ENCODE measurements at regions not wholly inside any gene's neighbourhood (a gene's known extent, or its start where the extent isn't known, plus 50 kb on each side); places are given as distances from the start of the nearest gene placed in this dataset.
A peak's percentile ranks its signal among the peaks of the same experiment; 100 is the strongest.
"Not testable (repeated sequence)": the region's sequence is repeated elsewhere in the genome, so short reads cannot be mapped to it uniquely, and the experiment has no call there.

GRCh38 chr5:104325356-104325755, 762.8 kb upstream of the NUDT12 start:
- H3K9me1 ChIP-seq (ENCODE audit: control insufficient read depth, extremely low read depth, insufficient read depth, low read length) = no peaks in the 10 kb centered on the region
- no peak overlapping the region for H2AFZ ChIP-seq (ENCODE audit: control insufficient read depth, low read length)
- H3K79me2 ChIP-seq (ENCODE audit: control insufficient read depth, insufficient read depth, low read length) = no peaks in the 10 kb centered on the region
- dilution Hi-C loops (cut with MboI; ENCODE audit: extremely low pct_ligation_motif_present, low sequenced_read_pairs) = no loop called here
- H3K27ac ChIP-seq (ENCODE audit: control insufficient read depth, insufficient read depth, low read length) = no peak overlapping the region
- H3K4me3 ChIP-seq (ENCODE audit: control insufficient read depth in 2 of 3, extremely low read depth in 1 of 3, insufficient read depth in 2 of 3, low read depth in 1 of 3, low read length in 3 of 3) = no peak overlapping the region
- no peaks in the 10 kb centered on the region for H3K36me3 ChIP-seq (ENCODE audit: control insufficient read depth in 2 of 2, extremely low read depth in 1 of 2, insufficient read depth in 2 of 2, low read length in 2 of 2)
- H3K9me3 ChIP-seq (ENCODE audit: control insufficient read depth, low read depth, low read length) = no peaks in the 10 kb centered on the region
- no peak overlapping the region for H3K9ac ChIP-seq (ENCODE audit: control insufficient read depth, extremely low read depth, insufficient read depth, low read length)
- FAIRE-seq (no peak), DNase-seq (ENCODE audit: low read depth, low spot score) (no peak)
- H4K20me1 ChIP-seq (ENCODE audit: control insufficient read depth, extremely low read depth, insufficient read depth, low read length) = no peaks in the 10 kb centered on the region
- TF ChIP-seq, protein P1, sequence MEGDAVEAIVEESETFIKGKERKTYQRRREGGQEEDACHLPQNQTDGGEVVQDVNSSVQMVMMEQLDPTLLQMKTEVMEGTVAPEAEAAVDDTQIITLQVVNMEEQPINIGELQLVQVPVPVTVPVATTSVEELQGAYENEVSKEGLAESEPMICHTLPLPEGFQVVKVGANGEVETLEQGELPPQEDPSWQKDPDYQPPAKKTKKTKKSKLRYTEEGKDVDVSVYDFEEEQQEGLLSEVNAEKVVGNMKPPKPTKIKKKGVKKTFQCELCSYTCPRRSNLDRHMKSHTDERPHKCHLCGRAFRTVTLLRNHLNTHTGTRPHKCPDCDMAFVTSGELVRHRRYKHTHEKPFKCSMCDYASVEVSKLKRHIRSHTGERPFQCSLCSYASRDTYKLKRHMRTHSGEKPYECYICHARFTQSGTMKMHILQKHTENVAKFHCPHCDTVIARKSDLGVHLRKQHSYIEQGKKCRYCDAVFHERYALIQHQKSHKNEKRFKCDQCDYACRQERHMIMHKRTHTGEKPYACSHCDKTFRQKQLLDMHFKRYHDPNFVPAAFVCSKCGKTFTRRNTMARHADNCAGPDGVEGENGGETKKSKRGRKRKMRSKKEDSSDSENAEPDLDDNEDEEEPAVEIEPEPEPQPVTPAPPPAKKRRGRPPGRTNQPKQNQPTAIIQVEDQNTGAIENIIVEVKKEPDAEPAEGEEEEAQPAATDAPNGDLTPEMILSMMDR (optimal IDR thresholded peaks at IDR 0.05 in 1 of 3, IDR thresholded peaks at IDR 0.05 in 1 of 3, conservative IDR thresholded peaks at IDR 0.05 in 1 of 3; ENCODE audit: extremely low read depth in 1 of 3, insufficient read depth in 2 of 3, low read length in 3 of 3) = no peak
- TF ChIP-seq EZH2 (IDR thresholded peaks at IDR 0.05; ENCODE audit: low read length) = no peak
- H3K4me1 ChIP-seq (ENCODE audit: control insufficient read depth, extremely low read depth, insufficient read depth, low read length) = no peaks in the 10 kb centered on the region
- no peaks in the 10 kb centered on the region for H3K27me3 ChIP-seq (ENCODE audit: control insufficient read depth, extremely low read depth, insufficient read depth, low read length)
- H3K4me2 ChIP-seq (ENCODE audit: control insufficient read depth, extremely low read depth, insufficient read depth, low read depth, low read length) = no peak overlapping the region

DNA sequence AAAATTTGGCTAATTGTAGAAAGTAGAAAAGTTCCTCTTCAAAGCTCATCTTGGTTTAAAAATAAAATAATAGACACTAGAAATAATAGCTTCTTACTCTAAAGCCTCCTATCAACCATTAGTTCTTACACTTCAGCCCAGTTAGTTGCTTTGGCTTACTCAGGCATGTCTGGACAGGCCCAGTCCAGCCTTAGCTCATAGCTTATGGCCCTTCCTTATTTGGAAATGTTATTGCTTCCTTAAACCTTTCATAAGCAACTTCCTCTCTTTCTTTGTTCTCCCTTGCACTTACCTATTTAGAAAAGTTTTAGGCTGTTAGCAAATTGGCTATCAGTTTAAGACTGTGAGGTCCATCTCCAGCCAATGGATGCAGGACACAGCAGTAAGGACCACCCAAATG, 754.1 kb upstream of the NUDT12 start:
- H3K4me2 ChIP-seq (ENCODE audit: control insufficient read depth, extremely low read depth, insufficient read depth, low read depth, low read length); DNase-seq (ENCODE audit: low read depth, low spot score); H3K9ac ChIP-seq (ENCODE audit: control insufficient read depth, extremely low read depth, insufficient read depth, low read length); H3K36me3 ChIP-seq (ENCODE audit: control insufficient read depth in 2 of 2, extremely low read depth in 1 of 2, insufficient read depth in 2 of 2, low read length in 2 of 2); H3K9me1 ChIP-seq (ENCODE audit: control insufficient read depth, extremely low read depth, insufficient read depth, low read length); H4K20me1 ChIP-seq (ENCODE audit: control insufficient read depth, extremely low read depth, insufficient read depth, low read length); H3K4me1 ChIP-seq (ENCODE audit: control insufficient read depth, extremely low read depth, insufficient read depth, low read length); H3K9me3 ChIP-seq (ENCODE audit: control insufficient read depth, low read depth, low read length); H3K27me3 ChIP-seq (ENCODE audit: control insufficient read depth, extremely low read depth, insufficient read depth, low read length); H3K4me3 ChIP-seq (ENCODE audit: control insufficient read depth in 2 of 3, extremely low read depth in 1 of 3, insufficient read depth in 2 of 3, low read depth in 1 of 3, low read length in 3 of 3); H3K79me2 ChIP-seq (ENCODE audit: control insufficient read depth, insufficient read depth, low read length); H3K27ac ChIP-seq (ENCODE audit: control insufficient read depth, insufficient read depth, low read length); FAIRE-seq; dilution Hi-C loops (cut with MboI; ENCODE audit: extremely low pct_ligation_motif_present, low sequenced_read_pairs): not testable (repeated sequence)
- H2AFZ ChIP-seq (ENCODE audit: control insufficient read depth, low read length) = peak overlapping the region; percentile 32

GRCh38 chr5:104312481-104312880, 749.9 kb upstream of the NUDT12 start:
- H3K9me1 ChIP-seq (ENCODE audit: control insufficient read depth, extremely low read depth, insufficient read depth, low read length) = no peaks in the 10 kb centered on the region
- TF ChIP-seq, protein P1 (optimal IDR thresholded peaks at IDR 0.05 in 1 of 3, IDR thresholded peaks at IDR 0.05 in 1 of 3, conservative IDR thresholded peaks at IDR 0.05 in 1 of 3; ENCODE audit: extremely low read depth in 1 of 3, insufficient read depth in 2 of 3, low read length in 3 of 3) = no peak
- TF ChIP-seq EZH2 (IDR thresholded peaks at IDR 0.05; ENCODE audit: low read length) = no peak
- H3K36me3 ChIP-seq (ENCODE audit: control insufficient read depth in 2 of 2, extremely low read depth in 1 of 2, insufficient read depth in 2 of 2, low read length in 2 of 2) = no peaks in the 10 kb centered on the region
- no peak overlapping the region for H3K27ac ChIP-seq (ENCODE audit: control insufficient read depth, insufficient read depth, low read length)
- no peak for FAIRE-seq
- H4K20me1 ChIP-seq (ENCODE audit: control insufficient read depth, extremely low read depth, insufficient read depth, low read length) = no peaks in the 10 kb centered on the region
- H2AFZ ChIP-seq (ENCODE audit: control insufficient read depth, low read length) = no peak overlapping the region
- H3K9me3 ChIP-seq (ENCODE audit: control insufficient read depth, low read depth, low read length) = peaks cover 4% of the 10 kb centered on the region
- no peaks in the 10 kb centered on the region for H3K27me3 ChIP-seq (ENCODE audit: control insufficient read depth, extremely low read depth, insufficient read depth, low read length)
- H3K4me2 ChIP-seq (ENCODE audit: control insufficient read depth, extremely low read depth, insufficient read depth, low read depth, low read length) = no peak overlapping the region
- no peak overlapping the region for H3K9ac ChIP-seq (ENCODE audit: control insufficient read depth, extremely low read depth, insufficient read depth, low read length)
- no peaks in the 10 kb centered on the region for H3K4me1 ChIP-seq (ENCODE audit: control insufficient read depth, extremely low read depth, insufficient read depth, low read length)
- no peak overlapping the region for H3K4me3 ChIP-seq (ENCODE audit: control insufficient read depth in 2 of 3, extremely low read depth in 1 of 3, insufficient read depth in 2 of 3, low read depth in 1 of 3, low read length in 3 of 3)
- no peaks in the 10 kb centered on the region for H3K79me2 ChIP-seq (ENCODE audit: control insufficient read depth, insufficient read depth, low read length)
- dilution Hi-C loops (cut with MboI; ENCODE audit: extremely low pct_ligation_motif_present, low sequenced_read_pairs) = no loop called here
- DNase-seq (ENCODE audit: low read depth, low spot score) = no peak
